Right ventricle myocardium superior (tissue), 1 donor: ENCODE measurements at regions not wholly inside any gene's neighbourhood (a gene's known extent, or its start where the extent isn't known, plus 50 kb on each side); places are given as distances from the start of the nearest gene placed in this dataset.
"Not testable (repeated sequence)": the region's sequence is repeated elsewhere in the genome, so short reads cannot be mapped to it uniquely, and the experiment has no call there.

Experiments used
- ATAC-seq: fragments of 200-7000 bp; cut with Tn5 transposase; one replicate; pipeline ENCODE4 v1.9.1; 2020; ENCODE audit warnings: mild to moderate bottlenecking; ENCODE audit not compliant: poor library complexity
- DNase-seq: peaks from one replicate; pipeline ENCODE4 v3.0.0-alpha.2; 2020
- intact Hi-C: fragments of 100-400 bp; cut with DNase I; formaldehyde crosslinking; loops from one replicate; pipeline ENCODE4 v1.11.2; 2022
- donor health status: DM: no; HTN: yes; CAD: no; lungs with severe emphysema.

- intact Hi-C loops, ATAC-seq, DNase-seq: not testable (repeated sequence)
These were observed 54.8 kb upstream of the FAM90A1 start for GRCh38 chr12:8282181-8282580.

GRCh38 chr12:8285681-8286080, 58.3 kb upstream of the FAM90A1 start:
- intact Hi-C loops, DNase-seq, ATAC-seq: not testable (repeated sequence)

GRCh38 chr12:8291764-8292163, 64.3 kb upstream of the FAM90A1 start:
- ATAC-seq, intact Hi-C loops, DNase-seq: not testable (repeated sequence)

- ATAC-seq, DNase-seq, intact Hi-C loops: not testable (repeated sequence)
These were observed 67.2 kb upstream of the FAM90A1 start for GRCh38 chr12:8294662-8295061.

DNA sequence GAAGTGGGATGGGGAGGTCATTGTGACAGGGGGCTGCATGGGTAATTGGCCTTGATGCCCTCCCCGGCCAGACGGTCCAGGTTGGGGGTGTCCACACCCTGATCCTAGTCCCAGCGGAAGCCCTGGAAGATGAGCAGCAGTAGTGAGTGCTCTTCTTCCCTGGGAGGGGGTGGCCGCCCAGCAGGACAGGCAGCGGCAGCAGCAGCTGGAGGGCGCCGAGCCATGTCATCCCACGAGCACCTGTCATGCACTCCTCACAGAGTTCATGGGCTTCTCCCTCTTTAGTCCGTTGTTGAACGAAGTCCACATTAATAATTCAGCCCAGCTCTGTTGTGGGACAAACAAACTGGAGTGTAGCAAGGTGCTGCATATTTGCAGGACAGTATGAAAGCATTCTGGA, 81.2 kb upstream of the FAM90A1 start:
- DNase-seq, intact Hi-C loops: not testable (repeated sequence)

DNA sequence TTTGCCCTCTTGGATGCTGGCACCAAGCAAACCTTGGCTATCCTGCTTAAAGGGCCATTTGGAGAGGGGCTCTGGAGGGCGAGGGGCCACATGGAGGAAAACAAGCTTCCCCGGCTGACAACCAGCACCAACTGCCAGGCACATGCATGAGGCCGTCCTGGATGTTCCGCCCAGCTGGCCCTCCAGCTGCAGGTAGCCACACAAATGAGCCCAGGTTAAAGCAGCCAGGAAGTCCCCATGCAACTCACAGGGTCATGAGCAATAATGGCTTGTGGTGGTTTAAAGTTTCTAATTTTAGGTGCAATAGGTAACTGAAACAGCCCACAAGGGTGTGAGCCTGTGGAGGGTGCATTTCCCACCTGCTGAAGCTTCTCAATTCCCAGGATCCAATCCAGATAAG, 88.6 kb upstream of the FAM90A1 start:
- ATAC-seq, intact Hi-C loops, DNase-seq: not testable (repeated sequence)

More for the DNA sequence above, 81.2 kb upstream of the FAM90A1 start:
- ATAC-seq: not testable (repeated sequence)

- intact Hi-C loops, ATAC-seq, DNase-seq: not testable (repeated sequence)
These were observed 90.3 kb upstream of the FAM90A1 start for GRCh38 chr12:8317675-8318074.

DNA sequence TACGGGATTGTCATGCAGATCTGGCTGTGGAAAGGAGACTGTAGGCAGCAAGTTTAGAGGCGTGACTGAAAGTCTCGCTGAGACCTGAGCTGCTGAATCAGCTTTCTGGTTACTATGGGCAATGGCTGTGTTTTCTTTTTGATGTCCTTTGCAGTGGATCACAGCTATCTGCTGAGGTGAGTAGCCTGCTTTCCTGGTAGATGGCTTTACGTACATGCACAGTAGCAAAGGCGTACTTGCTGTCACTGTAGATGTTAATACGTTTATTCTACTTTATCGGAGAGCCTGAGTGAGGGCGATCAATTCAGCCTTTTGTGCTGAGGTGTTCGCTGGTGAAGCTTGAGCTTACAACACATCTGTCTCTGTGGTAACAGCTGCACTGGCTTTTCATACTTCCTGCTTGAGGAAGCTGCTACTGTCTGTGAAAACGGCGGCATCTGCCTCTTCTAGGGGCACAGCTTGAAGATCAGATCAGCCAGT, 92.9 kb upstream of the FAM90A1 start:
- DNase-seq, ATAC-seq, intact Hi-C loops: not testable (repeated sequence)

DNA sequence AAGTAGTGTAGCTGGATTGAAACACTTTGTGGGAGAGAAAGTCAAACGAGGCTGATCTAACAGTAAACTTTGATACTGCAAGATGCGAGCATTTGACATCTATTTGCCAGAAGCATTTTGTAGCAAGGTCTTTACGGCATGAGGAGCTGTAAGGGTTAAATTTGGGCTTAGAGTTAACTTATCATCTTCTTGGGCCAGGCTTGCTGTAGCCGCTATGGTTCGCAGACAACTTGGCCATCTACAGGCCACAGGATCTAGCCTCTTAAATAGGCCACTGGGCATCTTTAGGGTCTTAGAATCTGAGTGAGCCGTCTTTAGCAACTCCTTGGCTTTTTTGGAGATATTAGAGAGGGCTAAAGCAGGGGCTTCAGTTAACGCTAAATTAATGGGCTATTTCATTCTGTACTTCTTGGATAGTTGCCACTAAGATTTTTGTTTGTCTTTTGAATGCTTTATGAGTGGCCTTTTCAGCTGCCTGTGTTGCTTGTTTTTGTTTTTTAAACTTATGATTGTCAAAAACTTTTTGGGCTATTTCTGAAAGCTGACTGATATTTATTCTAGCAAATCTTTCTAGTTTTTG, 93.5 kb upstream of the FAM90A1 start:
- DNase-seq, intact Hi-C loops, ATAC-seq: not testable (repeated sequence)

DNA sequence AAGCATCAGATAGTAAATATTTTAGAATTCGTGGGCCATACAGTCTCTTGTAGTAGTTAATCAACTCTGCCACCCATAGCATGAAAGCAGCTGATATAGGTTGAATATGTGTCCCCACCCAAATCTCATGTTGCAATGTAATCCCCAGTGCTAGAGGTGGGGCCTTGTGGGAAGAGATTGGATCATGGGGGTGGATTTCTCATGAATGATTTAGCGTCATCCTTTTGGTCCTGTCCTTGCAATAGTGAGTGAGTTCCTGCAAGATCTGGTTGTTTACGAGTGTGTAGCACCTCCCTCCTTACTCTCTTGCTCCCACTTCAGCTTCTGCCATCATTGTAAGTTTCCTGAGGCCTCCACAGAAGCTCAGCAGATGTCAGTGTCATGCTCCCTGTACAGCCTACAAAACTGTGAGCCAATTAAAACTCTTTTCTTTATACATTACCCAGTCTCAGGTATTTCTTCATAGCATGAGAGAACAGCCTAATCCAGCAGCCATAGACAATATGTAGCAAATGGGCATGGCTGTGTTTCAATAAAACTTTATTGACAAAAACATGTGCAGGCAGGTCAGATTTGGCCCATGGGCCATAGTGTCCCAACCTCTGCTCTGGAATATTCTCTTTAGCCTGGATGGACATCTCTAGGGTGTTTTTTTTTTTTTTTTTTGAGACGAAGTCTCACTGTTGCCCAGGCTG, 97.9 kb upstream of the FAM90A1 start:
- intact Hi-C loops, DNase-seq, ATAC-seq: not testable (repeated sequence)

DNA sequence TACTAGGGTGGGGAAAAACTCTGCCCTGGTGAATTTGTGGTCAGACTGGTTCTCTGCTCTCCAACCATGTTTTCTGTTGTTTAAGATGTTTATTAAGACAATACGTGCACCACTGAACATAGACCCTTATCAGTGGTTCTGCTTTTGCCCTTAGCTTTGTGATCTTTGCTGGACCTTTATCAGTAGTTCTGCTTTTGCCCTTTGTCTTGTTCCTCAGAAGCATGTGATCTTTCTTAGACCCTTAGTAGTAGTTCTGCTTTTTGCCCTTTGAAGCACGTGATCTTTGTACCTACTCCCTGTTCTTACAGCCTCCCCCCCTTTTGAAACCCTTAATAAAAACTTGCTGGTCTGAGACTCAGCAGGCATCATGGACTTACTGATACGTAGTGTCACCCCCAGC, 101.4 kb upstream of the FAM90A1 start:
- DNase-seq, intact Hi-C loops, ATAC-seq: not testable (repeated sequence)

DNA sequence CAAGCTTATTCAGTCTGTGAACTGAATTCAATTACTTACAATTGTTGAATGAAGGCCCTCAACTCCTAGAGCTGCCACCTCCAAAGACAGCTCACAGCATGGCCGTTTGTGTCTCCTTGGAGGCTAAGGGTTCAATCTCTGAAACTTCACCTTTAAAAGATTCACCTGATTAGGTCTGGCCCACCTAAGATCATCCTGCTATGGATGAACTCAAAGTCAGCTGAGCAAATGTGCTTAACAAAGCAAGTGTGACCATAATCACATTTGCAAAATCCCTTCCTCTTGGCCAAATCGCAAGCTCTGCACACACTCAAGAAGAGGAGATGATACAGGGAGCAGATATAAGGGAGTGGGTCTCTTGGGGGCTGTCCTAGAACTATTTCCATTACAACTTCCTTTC, 105.0 kb upstream of the FAM90A1 start:
- intact Hi-C loops, DNase-seq, ATAC-seq: not testable (repeated sequence)

- intact Hi-C loops, DNase-seq, ATAC-seq: not testable (repeated sequence)
These were observed 104.7 kb upstream of the CLEC6A start for GRCh38 chr12:8351073-8351472.

DNA sequence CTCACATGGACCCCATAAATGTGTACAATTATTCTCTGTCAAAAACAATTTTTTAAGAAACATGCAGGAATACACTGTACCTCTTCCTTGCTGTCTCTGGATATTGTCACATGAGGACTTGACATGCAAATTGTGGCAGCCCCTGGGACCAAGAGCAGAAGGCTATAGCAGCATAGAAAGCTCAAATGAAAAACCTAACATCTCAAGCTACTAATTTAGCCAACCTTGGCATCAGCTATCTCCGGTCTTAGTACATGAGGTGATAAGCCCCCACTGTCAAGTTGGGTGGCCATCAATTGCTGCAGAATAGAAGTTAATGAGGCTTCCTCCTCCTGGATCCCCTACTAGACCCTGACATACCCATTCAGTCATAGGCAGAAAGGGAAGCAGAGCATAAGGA, 101.0 kb upstream of the CLEC6A start:
- ATAC-seq, intact Hi-C loops, DNase-seq: not testable (repeated sequence)

DNA sequence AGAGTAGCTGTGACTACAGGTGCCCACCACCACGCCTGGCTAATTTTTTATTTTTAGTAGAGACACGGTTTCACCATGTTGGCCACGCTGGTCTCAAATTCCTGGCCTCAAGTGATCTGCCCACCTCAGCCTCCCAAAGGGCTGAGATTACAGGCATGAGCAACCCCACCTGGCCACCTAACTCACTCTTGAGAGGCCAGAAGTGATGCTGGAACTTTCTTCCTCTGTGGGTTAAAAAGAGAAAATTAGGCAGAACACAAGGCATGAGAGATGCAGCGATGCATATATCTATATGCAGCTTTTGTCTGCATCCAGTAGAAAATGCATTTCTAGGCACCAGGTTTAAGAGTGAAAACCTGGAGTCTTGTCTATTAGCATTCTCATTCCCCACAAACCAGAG, 100.2 kb upstream of the CLEC6A start:
- DNase-seq, intact Hi-C loops, ATAC-seq: not testable (repeated sequence)

DNA sequence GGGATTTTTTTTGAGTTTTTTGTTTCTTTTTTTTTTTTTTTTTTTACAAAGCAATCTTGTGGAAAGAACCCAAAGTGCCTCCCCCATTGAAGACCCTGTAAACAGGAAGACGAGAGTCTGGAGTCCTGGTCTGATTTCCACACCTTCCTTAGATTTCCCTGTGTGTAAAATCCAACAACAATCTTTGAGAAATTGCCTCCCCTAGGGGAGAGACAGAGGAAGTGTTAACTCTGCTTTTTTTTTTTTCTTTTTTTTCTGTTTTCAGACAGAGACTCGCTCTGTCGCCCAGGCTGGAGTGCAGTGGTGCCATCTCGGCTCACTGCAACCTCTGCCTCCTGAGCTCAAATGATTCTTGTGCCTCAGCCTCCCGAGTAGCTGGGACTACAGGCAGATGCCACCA, 82.0 kb upstream of the CLEC6A start:
- intact Hi-C loops, DNase-seq, ATAC-seq: not testable (repeated sequence)

GRCh38 chr12:8375122-8375521, 80.6 kb upstream of the CLEC6A start:
- ATAC-seq, DNase-seq, intact Hi-C loops: not testable (repeated sequence)

DNA sequence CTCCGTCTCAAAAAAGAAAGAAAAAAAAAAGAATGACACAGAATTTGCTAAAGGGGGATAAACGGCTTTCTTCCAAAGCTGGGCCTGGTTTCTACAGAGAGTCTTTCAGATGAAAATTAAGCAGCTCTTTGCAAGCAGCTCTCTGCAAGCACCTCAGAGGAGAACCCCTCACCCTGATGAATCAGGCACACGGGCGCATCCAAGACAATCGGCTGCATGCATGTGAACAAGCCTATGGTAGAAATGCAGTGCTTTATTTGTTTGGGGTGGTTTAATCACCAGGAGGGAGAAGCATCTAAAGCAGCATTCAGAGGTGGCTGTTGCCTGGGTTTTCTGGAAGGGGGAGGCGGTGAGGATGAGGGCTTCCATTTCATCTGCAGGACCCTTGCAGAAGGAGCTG, 78.0 kb upstream of the CLEC6A start:
- DNase-seq, ATAC-seq, intact Hi-C loops: not testable (repeated sequence)

GRCh38 chr12:8382556-8382955, 73.2 kb upstream of the CLEC6A start:
- DNase-seq: not testable (repeated sequence)

GRCh38 chr12:8384686-8385085, 71.1 kb upstream of the CLEC6A start:
- ATAC-seq, intact Hi-C loops, DNase-seq: not testable (repeated sequence)

More at GRCh38 chr12:8382556-8382955, 73.2 kb upstream of the CLEC6A start:
- intact Hi-C loops, ATAC-seq: not testable (repeated sequence)
